Aorta (tissue), 5 donors: ENCODE measurements at regions not wholly inside any gene's neighbourhood (a gene's known extent, or its start where the extent isn't known, plus 50 kb on each side); places are given as distances from the start of the nearest gene placed in this dataset.

Experiments
- ATAC-seq: fragments of 200-7000 bp; cut with Tn5 transposase; one replicate; pipeline ENCODE4 v1.9.1; 2022; ENCODE audit warnings: moderate library complexity; ENCODE audit not compliant: low FRiP score
- DNase-seq, 2 donors: peaks; one replicate each; pipeline ENCODE4 v3.0.0-alpha.2; 2020
- H3K27ac ChIP-seq, 2 donors: one replicate each; pipeline ENCODE4 v1.5.1; 2013; ENCODE audit warnings: low read length in 2 of 2, mild to moderate bottlenecking in 2 of 2, moderate library complexity in 2 of 2, control low read depth in 1 of 2, inconsistent platforms in 1 of 2, low read depth in 1 of 2
- H3K27me3 ChIP-seq, 2 donors: one replicate each; pipeline ENCODE4 v1.6.1; 2013; ENCODE audit warnings: control low read depth in 1 of 2, low read length in 1 of 2, mild to moderate bottlenecking in 1 of 2, moderate library complexity in 1 of 2; ENCODE audit not compliant: insufficient read depth in 2 of 2, control insufficient read depth in 1 of 2
- H3K36me3 ChIP-seq, 2 donors: one replicate each; pipeline ENCODE4 v1.6.1; 2013; ENCODE audit warnings: control low read depth in 1 of 2, low read length in 1 of 2, mild to moderate bottlenecking in 1 of 2; ENCODE audit not compliant: insufficient read depth in 2 of 2, control insufficient read depth in 1 of 2
- H3K4me1 ChIP-seq, 2 donors: one replicate each; pipeline ENCODE4 v1.6.1; 2013; ENCODE audit warnings: low read length in 2 of 2, control low read depth in 1 of 2, mild to moderate bottlenecking in 1 of 2, moderate library complexity in 1 of 2; ENCODE audit not compliant: insufficient read depth in 2 of 2, control insufficient read depth in 1 of 2
- H3K4me3 ChIP-seq, 2 donors: one replicate each; pipeline ENCODE4 v1.5.1; 2013; ENCODE audit warnings: low read length in 2 of 2, control low read depth in 1 of 2, mild to moderate bottlenecking in 1 of 2
- H3K9me3 ChIP-seq: one replicate; pipeline ENCODE4 v1.6.1; 2013; ENCODE audit warnings: mild to moderate bottlenecking, low read length; ENCODE audit not compliant: control insufficient read depth
- WGBS, 2 donors: extraction: QIAGEN DNeasy Blood & Tissue Kit; methylation state at CpG; one replicate each; pipeline ENCODE4 v1.1.7; 2013; 5-methylcytosine and 5-hydroxymethylcytosine counted together
- intact Hi-C, 2 donors: fragments of 100-400 bp; cut with DNase I; formaldehyde crosslinking; loops; one replicate each; pipeline versions ENCODE4 v1.14.2 to v1.15.0; 2022
- donor health status: healthy with polysubstance abuse.
- donor health status: Bipolar disorder and iron deficiency.
- donor health status: DM: no; HTN: no; CAD: no.
- donor health status: DM: no; HTN: no; CAD: no.
- donor health status: DM: yes; HTN: yes; CAD: no.

- no peaks in the 10 kb centered on the region for H3K36me3 ChIP-seq
- ATAC-seq (no peak), DNase-seq (no peak)
- no peaks in the 10 kb centered on the region for H3K9me3 ChIP-seq
- H3K4me3 ChIP-seq: no peak overlapping the region
- H3K4me1 ChIP-seq: no peaks in the 10 kb centered on the region
- no peak overlapping the region for H3K27ac ChIP-seq
- H3K27me3 ChIP-seq: no peaks in the 10 kb centered on the region
- intact Hi-C loops: no loop called here
Measured at GRCh38 chr11:29008481-29008880, 900.3 kb downstream of the METTL15 start.

- no peaks in the 10 kb centered on the region for H3K36me3 ChIP-seq
- no peak for DNase-seq
- H3K9me3 ChIP-seq: no peaks in the 10 kb centered on the region
- no peak overlapping the region for H3K27ac ChIP-seq
- H3K27me3 ChIP-seq: no peaks in the 10 kb centered on the region
- no peak for ATAC-seq
- WGBS, 2 donors: 91 to 93% methylated on average over 3 of the region's 3 CpGs
- intact Hi-C loops: no loop called here
- no peak overlapping the region for H3K4me3 ChIP-seq
- no peaks in the 10 kb centered on the region for H3K4me1 ChIP-seq
Measured at GRCh38 chr11:29006668-29007067, 898.5 kb downstream of the METTL15 start.

- intact Hi-C loops: no loop called here
- DNase-seq: no peak
- H3K4me1 ChIP-seq: no peaks in the 10 kb centered on the region
- no peak overlapping the region for H3K27ac ChIP-seq
- no peaks in the 10 kb centered on the region for H3K27me3 ChIP-seq
- WGBS, 2 donors: 86 to 92% methylated on average over 4 of the region's 4 CpGs
- no peak overlapping the region for H3K4me3 ChIP-seq
- ATAC-seq: no peak
- H3K36me3 ChIP-seq: no peaks in the 10 kb centered on the region
- no peaks in the 10 kb centered on the region for H3K9me3 ChIP-seq
Measured at GRCh38 chr11:29005401-29005980, 897.3 kb downstream of the METTL15 start.

- no peak for ATAC-seq
- H3K27me3 ChIP-seq: no peaks in the 10 kb centered on the region
- no peaks in the 10 kb centered on the region for H3K36me3 ChIP-seq
- no peak overlapping the region for H3K4me3 ChIP-seq
- H3K4me1 ChIP-seq: no peaks in the 10 kb centered on the region
- no peaks in the 10 kb centered on the region for H3K9me3 ChIP-seq
- intact Hi-C loops: no loop called here
- no peak overlapping the region for H3K27ac ChIP-seq
- WGBS, 2 donors: 59 to 75% methylated on average over 3 of the region's 3 CpGs
- DNase-seq: no peak
Measured at GRCh38 chr11:29002816-29003215, 894.6 kb downstream of the METTL15 start.

- H3K4me1 ChIP-seq: no peaks in the 10 kb centered on the region
- no peaks in the 10 kb centered on the region for H3K27me3 ChIP-seq
- intact Hi-C loops: no loop called here
- H3K36me3 ChIP-seq: no peaks in the 10 kb centered on the region
- ATAC-seq: no peak
- no peak overlapping the region for H3K27ac ChIP-seq
- no peaks in the 10 kb centered on the region for H3K9me3 ChIP-seq
- H3K4me3 ChIP-seq: no peak overlapping the region
- WGBS, 2 donors: 92 to 94% methylated on average over 1 of the region's 1 CpG
- DNase-seq: no peak
Measured at GRCh38 chr11:28999620-29000019, 891.4 kb downstream of the METTL15 start.

- 74 to 76% methylated on average over 2 of the region's 2 CpGs for WGBS, 2 donors
- ATAC-seq (no peak), DNase-seq (no peak)
- H3K4me3 ChIP-seq: no peak overlapping the region
- no peaks in the 10 kb centered on the region for H3K9me3 ChIP-seq
- intact Hi-C loops: no loop called here
- H3K36me3 ChIP-seq: no peaks in the 10 kb centered on the region
- H3K4me1 ChIP-seq: no peaks in the 10 kb centered on the region
- H3K27me3 ChIP-seq: no peaks in the 10 kb centered on the region
- H3K27ac ChIP-seq: no peak overlapping the region
Measured at GRCh38 chr11:28992996-28993395, 884.8 kb downstream of the METTL15 start.

GRCh38 chr11:28984231-28984630 lies 876.0 kb downstream of the METTL15 start:
- no peak overlapping the region for H3K27ac ChIP-seq
- H3K9me3 ChIP-seq: no peaks in the 10 kb centered on the region
- H3K4me1 ChIP-seq: no peaks in the 10 kb centered on the region
- H3K4me3 ChIP-seq: no peak overlapping the region
- intact Hi-C loops: no loop called here
- no peak for ATAC-seq
- 85 to 89% methylated on average over 4 of the region's 4 CpGs for WGBS, 2 donors
- H3K36me3 ChIP-seq: no peaks in the 10 kb centered on the region
- H3K27me3 ChIP-seq: no peaks in the 10 kb centered on the region
- no peak for DNase-seq

GRCh38 chr11:28983780-28984179 lies 875.6 kb downstream of the METTL15 start:
- Histone ChIP-seq H3K27ac (no peak overlapping the region), H3K36me3 (no peaks in the 10 kb centered on the region), H3K9me3 (no peaks in the 10 kb centered on the region), H3K4me3 (no peak overlapping the region), H3K27me3 (no peaks in the 10 kb centered on the region), H3K4me1 (no peaks in the 10 kb centered on the region)
- intact Hi-C loops: no loop called here
- 88 to 90% methylated on average over 3 of the region's 3 CpGs for WGBS, 2 donors
- ATAC-seq: no peak
- DNase-seq: no peak

GRCh38 chr11:28981381-28981780 lies 873.2 kb downstream of the METTL15 start:
- no peak for ATAC-seq
- H3K4me3 ChIP-seq: no peak overlapping the region
- DNase-seq: no peak
- 8 to 18% methylated on average over 1 of the region's 1 CpG for WGBS, 2 donors
- H3K27me3 ChIP-seq: no peaks in the 10 kb centered on the region
- no peaks in the 10 kb centered on the region for H3K4me1 ChIP-seq
- H3K9me3 ChIP-seq: no peaks in the 10 kb centered on the region
- no peak overlapping the region for H3K27ac ChIP-seq
- H3K36me3 ChIP-seq: no peaks in the 10 kb centered on the region
- intact Hi-C loops: no loop called here
